Smooth muscle cell of the brain vasculature (primary cell): ENCODE measurements at regions not wholly inside any gene's neighbourhood (a gene's known extent, or its start where the extent isn't known, plus 50 kb on each side); places are given as distances from the start of the nearest gene placed in this dataset.
"Not testable (repeated sequence)": the region's sequence is repeated elsewhere in the genome, so short reads cannot be mapped to it uniquely, and the experiment has no call there.

Source experiments
- DNase-seq: peaks from one replicate; pipeline ENCODE4 v3.0.0-alpha.2; 2012; ENCODE audit warnings: low read depth, low spot score

GRCh38 chr3:101996832-101997231 lies 147.5 kb downstream of the NFKBIZ start:
- DNase-seq = no peak

- no peak for DNase-seq
Observed at GRCh38 chr3:101998256-101998926, 149.1 kb downstream of the NFKBIZ start.

GRCh38 chr3:101999177-101999779 lies 150.0 kb downstream of the NFKBIZ start:
- DNase-seq = peak; percentile 39

- no peak for DNase-seq
Observed at GRCh38 chr3:102000620-102001209, 151.4 kb downstream of the NFKBIZ start.

GRCh38 chr3:102002056-102002455 lies 152.7 kb downstream of the NFKBIZ start:
- DNase-seq = no peak

- no peak for DNase-seq
Observed at GRCh38 chr3:102004561-102004960, 155.2 kb downstream of the NFKBIZ start.

GRCh38 chr3:102005551-102005950 lies 156.2 kb downstream of the NFKBIZ start:
- no peak for DNase-seq

- peak; percentile 93 for DNase-seq
Observed at GRCh38 chr3:102006812-102007485, 157.6 kb downstream of the NFKBIZ start.

- not testable (repeated sequence) for DNase-seq
Observed at GRCh38 chr3:102008436-102008835, 159.1 kb downstream of the NFKBIZ start.

GRCh38 chr3:102016417-102016816 lies 167.1 kb downstream of the NFKBIZ start:
- no peak for DNase-seq

- no peak for DNase-seq
Observed at GRCh38 chr3:102017784-102018183, 168.5 kb downstream of the NFKBIZ start.

GRCh38 chr3:102018551-102018950 lies 169.2 kb downstream of the NFKBIZ start:
- no peak for DNase-seq

GRCh38 chr3:102020735-102021134 lies 171.4 kb downstream of the NFKBIZ start:
- DNase-seq = no peak

GRCh38 chr3:102024270-102024904 lies 175.1 kb downstream of the NFKBIZ start:
- no peak for DNase-seq

GRCh38 chr3:102025606-102026270 lies 176.4 kb downstream of the NFKBIZ start:
- DNase-seq = no peak

GRCh38 chr3:102026656-102027055 lies 177.3 kb downstream of the NFKBIZ start:
- DNase-seq = no peak

- no peak for DNase-seq
Observed at GRCh38 chr3:102030661-102031060, 181.3 kb downstream of the NFKBIZ start.

GRCh38 chr3:102031834-102032233 lies 182.5 kb downstream of the NFKBIZ start:
- no peak for DNase-seq

GRCh38 chr3:102032491-102033383 lies 183.4 kb downstream of the NFKBIZ start:
- no peak for DNase-seq

GRCh38 chr3:102034639-102035451 lies 185.5 kb downstream of the NFKBIZ start:
- DNase-seq = no peak
